ENCODE measurements at regions not wholly inside any gene's neighbourhood (a gene's known extent, or its start where the extent isn't known, plus 50 kb on each side); places are given as distances from the start of the nearest gene placed in this dataset.

- no peaks in the 10 kb centered on the region for H3K27me3 Mint-ChIP-seq (ENCODE audit: low read depth)
- H3K4me3 Mint-ChIP-seq, result no peak overlapping the region
- H3K27ac Mint-ChIP-seq, result no peak overlapping the region
- DNase-seq (ENCODE audit: low spot score in 2 of 2, unreplicated experiment in 2 of 2), result no peak
- peaks cover 3% of the 10 kb centered on the region for H3K4me1 Mint-ChIP-seq
- H3K9me3 Mint-ChIP-seq, result peaks cover 17% of the 10 kb centered on the region
- peaks cover 5% of the 10 kb centered on the region for H3K36me3 Mint-ChIP-seq
- TF ChIP-seq CTCF (IDR thresholded peaks at IDR 0.05; ENCODE audit: unreplicated experiment), result no peak
Observed at GRCh38 chr6:15977050-15977449, 151.8 kb upstream of the MYLIP start.

- Mint-ChIP-seq H3K4me3 (no peak overlapping the region), H3K27me3 (ENCODE audit: low read depth) (no peaks in the 10 kb centered on the region), H3K27ac (no peak overlapping the region), H3K36me3 (peaks cover 5% of the 10 kb centered on the region), H3K9me3 (peaks cover 17% of the 10 kb centered on the region), H3K4me1 (no peaks in the 10 kb centered on the region)
- no peak for DNase-seq (ENCODE audit: low spot score in 2 of 2, unreplicated experiment in 2 of 2)
- no peak for TF ChIP-seq CTCF (IDR thresholded peaks at IDR 0.05; ENCODE audit: unreplicated experiment)
Observed at GRCh38 chr6:15974817-15975216, 154.1 kb upstream of the MYLIP start.

GRCh38 chr6:15970517-15970916 is 158.4 kb upstream of the MYLIP start:
- H3K27me3 Mint-ChIP-seq (ENCODE audit: low read depth), result no peaks in the 10 kb centered on the region
- no peak overlapping the region for H3K4me3 Mint-ChIP-seq
- no peak for DNase-seq (ENCODE audit: low spot score in 2 of 2, unreplicated experiment in 2 of 2)
- peaks cover 6% of the 10 kb centered on the region for H3K4me1 Mint-ChIP-seq
- no peak overlapping the region for H3K27ac Mint-ChIP-seq
- peaks cover 17% of the 10 kb centered on the region for H3K9me3 Mint-ChIP-seq
- peaks cover 5% of the 10 kb centered on the region for H3K36me3 Mint-ChIP-seq
- no peak for TF ChIP-seq CTCF (IDR thresholded peaks at IDR 0.05; ENCODE audit: unreplicated experiment)

- no peak for DNase-seq (ENCODE audit: low spot score in 2 of 2, unreplicated experiment in 2 of 2)
- Mint-ChIP-seq H3K4me3 (no peak overlapping the region), H3K36me3 (peaks cover 5% of the 10 kb centered on the region), H3K4me1 (peaks cover 6% of the 10 kb centered on the region), H3K27ac (peak overlapping the region; percentile 0), H3K9me3 (peaks cover 17% of the 10 kb centered on the region), H3K27me3 (ENCODE audit: low read depth) (no peaks in the 10 kb centered on the region)
- no peak for TF ChIP-seq CTCF (IDR thresholded peaks at IDR 0.05; ENCODE audit: unreplicated experiment)
Observed at GRCh38 chr6:15969236-15969778, 159.6 kb upstream of the MYLIP start.

GRCh38 chr6:15968519-15968918 is 160.4 kb upstream of the MYLIP start:
- no peaks in the 10 kb centered on the region for H3K27me3 Mint-ChIP-seq (ENCODE audit: low read depth)
- no peak overlapping the region for H3K27ac Mint-ChIP-seq
- H3K4me1 Mint-ChIP-seq, result peaks cover 6% of the 10 kb centered on the region
- H3K9me3 Mint-ChIP-seq, result peaks cover 9% of the 10 kb centered on the region
- no peak for TF ChIP-seq CTCF (IDR thresholded peaks at IDR 0.05; ENCODE audit: unreplicated experiment)
- no peaks in the 10 kb centered on the region for H3K36me3 Mint-ChIP-seq
- DNase-seq (ENCODE audit: low spot score in 2 of 2, unreplicated experiment in 2 of 2), result no peak
- no peak overlapping the region for H3K4me3 Mint-ChIP-seq

GRCh38 chr6:15966000-15966520 is 162.8 kb upstream of the MYLIP start:
- Mint-ChIP-seq H3K27me3 (ENCODE audit: low read depth) (no peaks in the 10 kb centered on the region), H3K9me3 (peaks cover 3% of the 10 kb centered on the region), H3K4me1 (peaks cover 9% of the 10 kb centered on the region), H3K27ac (no peak overlapping the region), H3K4me3 (no peak overlapping the region), H3K36me3 (no peaks in the 10 kb centered on the region)
- DNase-seq (ENCODE audit: low spot score in 2 of 2, unreplicated experiment in 2 of 2), result no peak
- TF ChIP-seq CTCF (IDR thresholded peaks at IDR 0.05; ENCODE audit: unreplicated experiment), result no peak
